ENCODE measurements at regions not wholly inside any gene's neighbourhood (a gene's known extent, or its start where the extent isn't known, plus 50 kb on each side); places are given as distances from the start of the nearest gene placed in this dataset.
A peak's percentile ranks its signal among the peaks of the same experiment; 100 is the strongest.
"Not testable (repeated sequence)": the region's sequence is repeated elsewhere in the genome, so short reads cannot be mapped to it uniquely, and the experiment has no call there.

DNA sequence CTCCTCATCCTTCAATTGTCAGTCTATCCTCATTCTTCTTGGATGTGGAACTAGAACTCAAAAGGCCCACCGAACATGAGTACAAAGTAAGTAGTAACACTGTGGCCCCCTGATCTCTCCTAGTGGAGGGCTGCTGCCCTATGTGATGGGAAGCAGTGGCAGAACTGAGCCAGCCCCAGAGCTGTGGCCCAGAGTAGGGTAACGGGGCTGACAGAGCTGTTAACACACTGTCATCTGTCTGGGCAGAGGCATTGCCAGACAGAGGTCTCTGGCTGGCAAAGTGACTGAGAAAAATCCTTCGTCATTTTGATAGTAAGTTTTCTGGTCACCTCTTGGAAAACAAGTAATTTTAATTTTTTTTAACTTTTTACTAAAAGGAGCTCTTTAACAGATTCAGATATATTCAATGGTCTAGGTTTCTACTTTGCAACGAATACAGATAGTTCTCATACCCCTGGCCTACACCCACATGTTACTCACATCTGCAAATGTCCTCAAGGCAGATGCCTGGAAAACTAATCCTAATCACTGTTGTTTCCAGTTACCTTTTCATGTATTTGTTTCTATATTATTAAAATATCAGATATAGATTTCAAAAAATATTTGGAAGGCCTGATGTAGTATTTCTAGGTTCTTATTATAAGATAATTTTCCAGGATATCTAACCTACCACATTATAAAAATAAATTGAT, 588.7 kb downstream of the CPS1 start:
- no peak for ATAC-seq

DNA sequence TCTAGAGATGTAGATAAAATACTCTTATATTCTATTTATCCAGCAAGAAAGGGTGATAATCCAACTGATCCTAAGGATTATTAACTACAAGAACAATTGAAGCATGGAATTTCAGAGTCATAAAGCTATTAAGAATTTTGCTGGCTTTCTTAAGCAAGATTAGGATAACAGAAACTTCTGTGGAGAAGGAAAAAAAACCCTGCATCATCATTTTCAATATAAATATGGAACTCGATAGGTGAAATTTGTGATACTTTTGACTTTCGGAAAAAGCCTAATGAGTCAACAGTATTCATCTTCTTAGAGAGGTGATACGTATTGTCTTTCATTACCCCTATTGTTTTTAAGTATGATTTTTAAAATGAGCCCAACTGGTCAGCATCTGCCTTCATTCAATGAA, 593.3 kb downstream of the CPS1 start:
- no peak for ATAC-seq

DNA sequence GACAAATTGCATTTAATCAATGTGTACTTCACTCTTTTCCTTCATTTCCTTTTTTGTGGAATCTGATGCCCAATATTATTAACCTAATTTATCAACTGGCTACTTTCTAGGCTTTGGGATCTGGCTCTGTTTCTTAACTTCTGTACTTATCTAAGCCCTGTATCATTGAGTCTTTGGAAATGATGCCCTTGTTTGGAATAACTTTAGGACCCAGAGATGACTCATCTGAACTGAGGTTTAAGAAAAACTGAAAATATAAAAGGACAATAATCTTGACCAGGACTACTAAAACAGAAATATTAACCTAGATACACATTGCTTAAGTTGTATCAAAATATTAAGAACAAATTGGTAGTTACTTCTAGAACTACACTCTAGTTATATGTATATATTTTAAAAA, 600.8 kb downstream of the CPS1 start:
- ATAC-seq, result no peak

DNA sequence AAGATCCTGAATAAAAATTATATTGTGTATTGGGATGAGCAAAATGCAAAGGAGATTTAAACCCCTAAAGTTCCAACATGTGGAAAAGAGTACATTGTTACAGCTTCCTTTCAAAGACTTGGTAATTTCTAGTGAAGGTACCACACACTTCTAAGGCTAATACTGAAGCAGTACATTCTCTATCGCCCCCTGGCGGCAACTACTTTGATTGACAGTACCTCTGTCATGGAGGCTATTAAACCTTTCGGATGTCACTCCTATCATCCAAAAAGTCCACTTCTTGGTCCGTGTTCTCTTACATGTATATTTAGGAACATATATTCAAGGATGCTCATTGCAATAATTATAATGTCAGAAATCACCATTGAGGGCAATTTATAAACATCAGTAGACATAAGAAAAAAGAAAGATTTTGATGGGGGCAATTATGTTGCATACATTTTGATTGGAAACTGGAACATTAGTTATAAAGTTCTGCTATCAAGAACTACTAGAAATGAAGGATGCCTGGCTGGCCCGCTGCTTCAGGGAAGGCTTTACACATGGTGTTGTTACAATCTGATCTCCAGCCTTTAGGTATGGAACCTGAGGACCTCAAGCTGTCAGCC, 601.6 kb downstream of the CPS1 start:
- ATAC-seq, result peak; percentile 52

DNA sequence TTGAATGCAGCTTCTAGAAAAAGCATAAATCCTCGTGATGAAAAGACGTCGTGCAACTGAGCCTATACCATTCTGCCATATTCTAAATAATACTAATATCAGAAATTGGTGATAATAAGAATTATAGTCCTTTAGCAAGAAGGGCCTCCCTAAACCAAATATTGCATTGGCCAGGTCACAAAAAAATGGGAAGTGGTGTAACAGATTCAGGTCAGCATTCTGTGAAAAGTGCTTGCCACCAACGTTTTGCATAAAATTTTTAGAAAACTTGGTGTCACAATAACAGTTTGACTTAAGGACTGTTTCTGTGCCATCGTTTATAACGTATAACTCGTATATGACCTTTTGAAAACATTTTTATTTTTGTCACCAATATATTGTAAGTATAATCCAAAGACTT, 603.6 kb downstream of the CPS1 start:
- no peak for ATAC-seq

DNA sequence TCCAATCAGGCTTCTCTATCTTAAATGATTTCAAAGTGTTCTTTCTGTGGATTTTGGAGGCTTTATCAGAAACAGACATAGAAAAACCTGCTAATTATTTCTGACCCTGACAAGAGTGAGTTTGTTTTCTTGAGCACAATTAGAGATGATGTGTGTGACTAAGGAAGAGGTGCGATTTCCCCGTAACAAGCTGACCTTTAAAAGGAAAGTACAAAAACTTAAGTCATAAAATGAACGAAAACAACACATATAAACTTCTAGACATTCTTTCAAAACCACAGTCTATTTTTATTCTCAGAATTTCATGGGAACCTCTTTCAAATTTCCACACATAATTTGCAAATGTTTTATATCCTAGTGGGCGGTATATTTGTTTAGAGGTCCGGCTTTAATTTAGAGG, 604.8 kb downstream of the CPS1 start:
- ATAC-seq, result no peak

DNA sequence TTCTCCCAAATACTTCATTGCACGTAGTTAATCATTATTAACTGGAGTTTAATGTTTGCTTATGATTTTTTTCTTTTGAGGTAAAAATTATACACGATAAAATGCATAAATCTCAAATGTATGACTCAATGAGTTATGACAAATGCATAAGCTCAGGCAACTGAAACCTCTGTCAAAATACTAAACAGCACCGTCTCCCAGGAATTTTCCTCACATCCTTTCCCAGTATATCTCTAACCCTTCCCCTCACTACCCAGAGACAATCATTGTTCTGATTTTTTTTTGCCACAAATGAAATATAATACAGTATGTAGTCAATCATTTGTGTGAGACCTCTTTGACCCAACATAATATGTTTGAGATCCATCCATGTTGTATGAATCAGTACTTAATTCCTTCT, 606.5 kb downstream of the CPS1 start:
- no peak for ATAC-seq

DNA sequence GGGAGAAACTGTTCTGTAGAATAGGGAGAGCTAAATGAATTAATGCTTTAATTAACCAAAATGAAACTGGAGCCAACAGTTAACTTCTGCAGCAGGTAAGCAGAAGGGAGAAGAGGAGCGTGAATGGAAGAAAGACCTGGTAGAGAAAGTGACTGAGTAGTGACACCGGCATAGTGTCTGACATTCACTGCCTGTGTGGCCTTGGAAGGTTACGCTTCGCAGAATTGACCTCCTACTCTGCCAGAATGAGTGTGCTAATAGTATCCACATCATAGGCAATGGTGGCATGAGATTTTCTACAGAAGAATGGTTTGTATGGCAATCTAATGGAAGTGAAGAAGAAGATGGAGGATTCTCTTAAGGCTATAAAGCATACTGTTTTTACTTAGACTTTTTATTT, 614.4 kb downstream of the CPS1 start:
- no peak for ATAC-seq

DNA sequence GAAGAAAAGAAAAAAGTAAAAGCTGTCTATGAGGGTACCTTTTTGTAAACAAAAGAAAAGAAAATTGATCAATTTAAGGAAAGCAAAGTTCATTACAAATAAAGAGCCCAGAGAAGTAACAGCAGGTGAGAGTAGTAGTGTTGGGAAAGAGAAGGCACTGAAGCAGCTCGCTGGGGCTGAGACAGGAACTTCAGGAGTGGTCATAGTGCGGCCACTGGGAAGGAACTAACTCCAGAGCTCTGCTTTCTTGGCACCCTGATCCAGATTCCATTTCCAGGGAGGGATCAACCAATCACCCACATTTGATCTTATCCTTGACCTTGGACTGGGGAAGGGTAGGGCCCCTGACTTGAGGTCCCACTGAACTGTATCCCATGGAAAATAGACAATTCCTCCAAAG, 617.6 kb downstream of the CPS1 start:
- no peak for ATAC-seq

DNA sequence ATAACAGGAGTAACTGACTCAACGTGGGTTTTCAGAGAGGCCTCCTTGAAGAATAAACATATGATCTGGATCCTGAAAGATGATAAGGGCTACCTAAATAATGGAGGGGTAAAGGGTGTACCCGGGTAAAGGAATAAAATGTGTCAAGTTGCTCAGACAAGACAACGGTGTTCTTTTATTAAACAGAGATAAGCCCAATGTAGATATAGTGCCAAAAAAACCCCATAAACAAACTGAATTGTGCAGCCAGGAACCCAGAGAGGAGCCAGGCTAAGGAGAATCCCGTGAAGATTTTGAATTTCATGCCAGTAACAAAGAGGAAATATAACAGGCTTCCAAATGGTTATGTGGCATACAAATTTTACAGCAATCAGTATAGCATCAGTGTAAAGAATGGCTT, 618.2 kb downstream of the CPS1 start:
- ATAC-seq, result no peak

DNA sequence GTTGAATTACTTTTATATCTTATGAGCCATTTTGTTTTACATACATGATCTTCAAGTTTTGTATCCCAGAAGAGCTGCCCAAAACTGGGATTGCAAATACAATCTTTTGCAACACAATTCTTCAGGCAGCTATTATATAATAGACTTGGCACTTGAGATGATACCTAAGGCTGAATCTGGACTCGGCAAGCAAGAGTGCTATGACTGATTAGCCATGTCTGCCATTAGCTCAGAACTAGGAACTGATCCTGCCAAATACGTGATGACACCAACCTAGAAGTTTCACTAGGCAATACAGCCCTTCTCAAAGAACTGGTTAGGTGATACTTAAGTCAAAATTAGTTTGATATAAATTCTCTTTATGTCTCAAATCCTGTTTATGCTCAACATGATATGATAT, 619.6 kb downstream of the CPS1 start:
- ATAC-seq, result no peak

DNA sequence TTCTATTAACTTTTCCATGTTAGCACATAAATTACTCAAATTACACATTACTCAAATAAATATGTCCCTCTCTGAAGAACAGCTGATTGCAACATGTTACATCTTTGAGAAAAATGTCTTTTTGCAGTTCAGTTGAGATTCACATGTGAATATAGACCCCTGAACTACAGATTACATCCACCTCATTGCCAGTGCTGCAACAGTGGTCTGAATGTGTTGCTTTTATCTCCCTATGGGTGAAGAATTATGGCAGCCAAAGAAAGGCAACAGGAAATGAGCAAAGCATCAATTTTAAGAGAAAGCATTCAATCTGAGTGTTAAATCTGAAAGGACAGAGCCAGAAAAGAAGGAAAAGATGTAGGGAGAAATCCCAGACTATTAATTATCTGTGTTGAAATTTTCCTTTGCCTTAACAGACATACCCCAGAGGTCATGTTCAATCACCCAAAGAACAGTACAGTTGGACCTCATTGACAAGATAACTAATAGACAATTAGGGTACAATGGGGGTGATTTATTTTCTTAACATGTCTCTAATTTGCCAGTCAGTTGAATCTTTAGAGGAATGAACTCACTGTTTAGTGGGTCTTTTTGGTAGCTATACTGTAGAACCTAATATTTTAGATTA, 620.2 kb downstream of the CPS1 start:
- no peak for ATAC-seq

DNA sequence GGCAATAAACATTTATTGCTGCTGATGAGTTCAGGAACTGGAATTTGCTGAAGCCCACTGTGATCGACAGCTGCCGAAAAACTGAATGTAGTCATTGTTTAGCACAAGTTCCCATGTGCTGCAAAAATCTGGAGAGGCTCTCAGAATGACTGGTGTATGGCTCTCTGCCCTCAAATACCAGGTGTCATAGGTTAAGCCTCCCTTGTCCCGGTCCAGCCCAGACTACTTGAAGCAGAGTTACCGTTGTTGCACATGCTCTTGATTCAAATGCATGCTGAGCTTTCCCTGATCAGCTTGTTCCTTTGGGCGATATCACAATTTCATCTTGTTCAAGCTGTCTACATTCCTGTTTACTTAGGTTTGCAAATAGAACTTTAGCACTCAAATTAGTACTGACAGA, 625.2 kb downstream of the CPS1 start:
- ATAC-seq, result no peak

DNA sequence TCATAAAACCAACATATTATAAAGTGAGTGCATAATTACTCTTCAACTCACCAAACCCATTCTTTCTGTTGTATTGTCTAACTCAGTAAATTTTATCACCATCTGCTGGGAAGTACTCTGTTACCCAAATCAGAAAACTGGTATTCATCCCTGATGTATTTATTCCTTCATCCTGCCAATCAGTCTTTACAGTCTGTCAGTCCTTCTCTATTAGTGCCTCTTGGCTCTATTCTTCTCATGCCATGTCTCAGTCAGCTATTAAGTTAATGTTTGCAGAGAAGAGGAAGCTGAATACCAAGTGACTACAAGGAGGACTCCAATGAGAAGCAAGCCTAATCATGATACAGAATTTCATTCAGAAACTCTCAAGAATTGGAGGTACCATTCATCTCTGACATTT, 631.2 kb downstream of the CPS1 start:
- no peak for ATAC-seq

DNA sequence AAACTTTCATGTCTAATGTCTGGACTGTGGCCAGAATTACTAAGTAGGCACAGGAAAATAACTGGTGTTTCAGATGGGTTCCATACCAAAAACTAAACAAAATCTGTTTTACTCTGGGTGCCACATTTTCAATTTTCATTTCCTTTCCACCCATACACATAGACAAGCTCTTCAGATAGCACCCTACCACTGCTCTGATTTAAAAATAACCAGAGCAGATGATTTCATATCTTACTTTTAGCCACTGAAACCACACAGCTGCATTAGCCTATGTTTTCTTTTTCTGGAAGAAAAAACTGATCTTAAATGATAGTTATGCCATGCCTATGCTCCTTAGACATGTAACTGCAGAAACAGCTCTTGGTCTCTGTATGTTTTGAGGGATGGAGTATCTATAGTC, 647.6 kb downstream of the CPS1 start:
- ATAC-seq, result no peak

DNA sequence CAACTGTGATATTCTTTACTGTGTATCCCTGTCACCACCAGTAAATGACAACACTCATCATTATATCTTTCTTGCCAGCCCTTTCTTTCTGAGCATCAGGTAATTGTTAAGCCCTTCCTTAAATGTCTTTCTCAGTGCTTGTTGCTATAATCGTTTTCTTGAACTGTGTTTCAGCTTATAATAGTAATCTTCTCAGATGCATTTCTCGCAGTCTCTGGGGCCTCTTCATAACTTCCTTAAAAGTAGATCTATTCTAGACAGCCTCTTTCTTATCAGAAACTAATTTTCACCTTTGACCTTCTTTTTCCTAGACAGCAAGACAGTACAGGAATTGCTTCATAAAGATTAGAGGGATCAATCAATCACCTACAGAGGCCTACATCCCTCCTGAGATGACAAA, 648.1 kb downstream of the CPS1 start:
- ATAC-seq, result no peak

DNA sequence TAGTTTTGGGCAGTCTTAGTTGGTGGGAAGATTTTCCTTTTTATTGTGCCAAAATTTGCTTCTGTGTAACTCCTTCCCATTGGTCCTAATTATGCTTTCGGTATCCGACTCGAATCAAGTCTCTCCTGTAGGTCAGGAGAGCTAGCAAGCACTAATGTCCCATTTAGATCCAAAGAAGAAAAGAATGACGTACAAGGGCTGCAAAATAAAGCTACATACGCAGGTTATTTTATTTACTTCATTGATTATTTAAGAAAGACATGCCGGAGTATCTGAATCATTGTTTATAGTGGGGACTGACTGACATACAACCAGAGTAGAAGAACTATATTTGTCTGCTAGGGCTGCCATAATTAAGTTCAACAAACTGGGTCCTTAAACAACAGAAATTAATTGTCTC, 648.5 kb downstream of the CPS1 start:
- ATAC-seq, result no peak

DNA sequence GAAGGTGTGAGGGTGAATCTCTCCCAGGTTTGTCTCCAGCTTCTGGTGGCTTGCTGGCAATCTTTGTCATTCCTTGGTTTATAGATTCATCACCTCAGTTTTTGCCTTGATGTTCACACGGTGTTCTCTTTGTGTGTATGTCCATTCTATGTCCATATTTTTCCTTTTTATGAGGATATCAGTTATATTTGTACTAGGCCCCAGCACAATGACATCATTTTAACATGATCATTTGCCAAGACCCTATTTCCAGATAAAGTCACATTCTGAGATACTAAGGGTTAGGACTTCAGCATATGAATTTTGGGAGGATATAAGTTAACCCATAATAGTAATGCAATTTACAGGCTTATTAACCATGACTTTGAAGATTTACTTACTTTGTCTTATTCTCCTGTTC, 649.0 kb downstream of the CPS1 start:
- no peak for ATAC-seq

DNA sequence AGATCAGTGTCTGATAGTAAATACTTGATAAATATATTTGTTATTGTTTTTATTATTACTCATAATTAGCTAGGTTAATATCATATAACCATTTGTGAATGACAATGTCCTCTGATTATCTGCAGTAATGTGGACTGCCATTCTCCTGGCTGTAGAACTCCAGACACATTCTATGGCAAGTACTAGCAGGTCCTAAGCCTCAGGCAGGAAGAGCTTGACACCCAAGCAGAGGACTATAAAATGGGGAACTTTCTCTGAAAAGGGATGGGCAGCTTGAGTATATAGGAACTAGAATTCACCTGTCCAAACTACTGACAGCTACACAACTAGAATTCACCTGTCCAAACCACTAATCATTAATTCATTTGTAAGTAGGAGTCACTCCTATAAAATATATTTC, 649.4 kb downstream of the CPS1 start:
- ATAC-seq, result no peak

DNA sequence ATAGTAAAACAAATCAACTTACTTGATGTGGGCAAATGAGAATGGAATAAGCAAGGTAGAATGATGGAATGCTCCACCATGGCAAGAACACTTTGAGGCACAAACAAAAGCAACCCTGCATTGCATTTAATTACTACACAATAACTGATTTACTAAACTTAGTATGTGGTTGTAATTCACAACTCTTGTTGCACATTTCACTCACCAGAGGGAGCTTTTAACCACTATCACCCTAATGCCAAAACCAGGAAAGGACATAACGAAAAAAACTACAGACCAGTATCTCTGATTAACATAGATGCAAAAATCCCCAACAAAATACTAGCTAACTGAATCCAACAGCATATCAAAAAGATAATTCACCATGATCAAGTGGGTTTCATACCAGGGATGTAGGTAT, 659.8 kb downstream of the CPS1 start:
- ATAC-seq, result no peak

DNA sequence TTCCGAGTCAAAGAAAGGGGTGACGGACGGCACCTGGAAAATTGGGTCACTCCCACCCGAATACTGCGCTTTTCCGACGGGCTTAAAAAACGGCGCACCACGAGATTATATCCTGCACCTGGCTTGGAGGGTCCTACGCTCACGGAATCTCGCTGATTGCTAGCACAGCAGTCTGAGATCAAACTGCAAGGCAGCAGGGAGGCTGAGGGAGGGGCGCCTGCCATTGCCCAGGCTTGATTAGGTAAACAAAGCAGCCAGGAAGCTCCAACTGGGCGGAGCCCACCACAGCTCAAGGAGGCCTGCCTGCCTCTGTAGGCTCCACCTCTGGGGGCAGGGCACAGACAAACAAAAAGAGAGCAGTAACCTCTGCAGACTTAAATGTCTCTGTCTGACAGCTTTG, 663.1 kb downstream of the CPS1 start:
- ATAC-seq, result not testable (repeated sequence)

DNA sequence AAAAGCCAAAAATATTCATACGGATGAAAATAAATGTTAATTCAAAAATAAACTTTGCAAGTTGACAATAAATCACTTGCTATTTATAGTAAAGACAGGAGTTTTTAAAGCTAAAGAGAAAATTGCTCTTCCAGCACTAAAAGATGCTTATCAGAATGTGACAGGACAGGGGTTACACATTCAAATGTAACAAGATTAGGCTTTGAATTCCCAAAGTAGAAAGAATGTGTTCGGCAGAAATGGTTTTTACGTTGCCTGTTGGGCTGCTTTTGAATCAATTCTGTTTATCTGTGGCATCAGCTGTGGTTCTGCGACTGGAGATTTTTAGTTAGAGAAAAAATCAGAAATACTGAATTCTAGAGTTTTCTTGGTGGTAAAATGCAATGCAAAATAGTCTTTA, 669.4 kb downstream of the CPS1 start:
- ATAC-seq, result no peak

DNA sequence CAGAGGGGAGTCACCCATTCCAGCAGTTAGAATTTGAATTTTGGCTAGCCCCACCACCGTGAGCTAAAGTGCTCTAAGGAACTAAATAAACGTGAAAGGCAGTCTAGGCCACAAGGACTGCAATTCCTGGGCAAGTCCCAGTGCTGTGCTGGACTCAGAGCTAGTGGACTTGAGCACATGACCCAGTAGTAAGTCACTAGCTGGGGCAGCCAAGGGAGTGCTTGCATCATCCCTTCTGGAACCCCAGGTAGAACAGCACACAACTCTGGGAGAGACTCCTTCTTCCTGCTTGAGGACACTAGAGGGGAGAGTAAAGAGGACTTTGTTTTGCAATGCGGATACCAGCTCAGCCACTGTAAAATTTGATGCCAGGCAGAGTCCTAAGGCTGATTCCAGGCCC, 672.2 kb downstream of the CPS1 start:
- no peak for ATAC-seq

DNA sequence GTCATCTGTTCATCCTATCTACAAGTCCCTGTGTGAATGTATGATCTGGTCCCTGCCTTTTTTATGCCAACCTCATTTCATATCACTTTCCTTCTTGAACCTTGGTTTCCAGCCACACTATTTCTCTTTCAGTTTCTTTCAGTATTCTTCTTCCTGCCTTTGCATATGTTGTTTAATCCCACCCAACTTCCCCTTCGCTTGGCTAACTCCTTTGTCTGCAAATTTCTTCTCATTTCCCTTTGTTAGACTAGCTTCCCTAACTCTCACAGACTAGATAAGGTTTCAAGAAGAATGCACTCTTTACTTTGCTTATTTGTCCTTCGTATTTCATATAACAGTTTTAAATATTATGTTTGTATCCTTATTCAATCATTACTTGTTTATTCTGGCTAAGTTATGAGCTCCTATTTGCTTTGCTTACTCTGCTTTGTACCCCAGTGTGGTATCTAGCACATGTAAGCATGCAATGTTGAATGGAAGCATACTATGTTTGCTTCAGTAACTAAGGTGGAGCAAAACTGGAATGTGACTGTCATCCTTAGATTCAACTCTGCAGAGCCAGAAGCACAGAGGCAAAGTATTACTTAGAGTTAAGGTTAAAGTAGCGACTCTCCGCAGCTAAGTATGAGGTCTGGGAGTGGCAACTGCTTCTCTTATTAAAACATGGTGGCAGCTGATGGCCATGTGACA, 681.3 kb downstream of the CPS1 start:
- no peak for ATAC-seq
